ENCODE measurements at regions not wholly inside any gene's neighbourhood (a gene's known extent, or its start where the extent isn't known, plus 50 kb on each side); places are given as distances from the start of the nearest gene placed in this dataset.

- no peak for DNase-seq
These were observed 156.1 kb downstream of the PMP22 start for GRCh38 chr17:15108992-15109391.

- DNase-seq, result no peak
These were observed 158.6 kb downstream of the PMP22 start for GRCh38 chr17:15106540-15106939.

GRCh38 chr17:15103785-15104184, 161.3 kb downstream of the PMP22 start:
- no peak for DNase-seq

DNA sequence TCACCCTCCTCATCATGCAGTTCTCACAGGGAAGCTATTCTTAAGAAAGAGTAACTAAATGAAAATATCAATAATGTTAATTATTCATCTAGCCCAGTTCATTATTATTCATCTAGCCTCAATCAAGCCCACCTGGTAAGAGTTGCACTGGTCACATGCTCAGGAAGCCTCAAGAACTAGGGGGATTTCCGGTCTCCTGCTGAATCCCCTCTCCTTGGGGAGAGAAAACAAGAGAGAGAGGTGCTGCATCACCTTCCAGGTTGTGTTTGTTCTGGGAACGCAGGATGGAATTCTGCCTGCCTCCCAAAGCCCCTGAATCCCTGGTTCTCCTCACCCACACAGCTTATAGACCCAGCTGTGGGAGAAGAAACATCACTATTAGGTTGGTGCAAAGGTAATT, 164.0 kb downstream of the PMP22 start:
- DNase-seq, result no peak

GRCh38 chr17:15096511-15096910, 168.6 kb downstream of the PMP22 start:
- DNase-seq, result no peak

GRCh38 chr17:15095935-15096334, 169.2 kb downstream of the PMP22 start:
- no peak for DNase-seq

- DNase-seq, result no peak
These were observed 172.4 kb downstream of the PMP22 start for GRCh38 chr17:15092762-15093161.

DNA sequence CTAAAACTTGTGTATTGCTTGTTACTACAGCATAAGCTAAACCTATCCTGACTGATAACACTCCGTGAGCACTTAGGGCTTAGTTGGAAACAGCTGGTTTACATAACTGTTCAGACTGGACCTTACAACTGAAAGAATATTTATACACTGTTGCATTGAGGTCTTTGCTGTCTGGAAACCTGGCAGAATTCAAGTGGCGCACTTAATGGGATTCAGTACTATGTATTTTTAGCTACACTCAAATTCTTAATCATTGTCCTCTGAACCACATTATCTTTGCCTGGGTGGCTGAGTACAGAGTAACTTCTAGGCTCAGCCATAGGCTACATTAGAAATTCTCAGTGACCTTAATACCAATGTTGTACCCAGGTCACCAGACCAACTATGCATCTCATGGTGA, 172.9 kb downstream of the PMP22 start:
- no peak for DNase-seq

DNA sequence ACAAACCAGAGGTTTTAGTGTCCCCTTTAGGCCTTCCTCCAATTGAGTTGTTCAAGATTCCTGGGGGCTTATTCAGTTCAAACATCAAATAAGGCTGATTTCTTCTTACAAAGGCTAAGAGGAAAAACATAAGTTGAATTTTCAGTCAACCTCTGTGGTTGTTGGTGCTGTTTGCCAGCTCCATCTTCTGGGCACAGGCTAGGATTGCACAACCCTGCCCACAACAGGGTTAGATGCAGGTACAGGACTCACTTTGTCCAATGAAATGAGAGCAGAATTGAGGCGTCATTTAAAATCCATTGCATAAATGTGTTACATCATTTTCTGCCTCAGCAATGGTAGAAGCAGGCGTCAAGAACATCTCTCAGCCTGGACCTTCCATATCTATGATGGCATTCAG, 173.3 kb downstream of the PMP22 start:
- no peak for DNase-seq

DNA sequence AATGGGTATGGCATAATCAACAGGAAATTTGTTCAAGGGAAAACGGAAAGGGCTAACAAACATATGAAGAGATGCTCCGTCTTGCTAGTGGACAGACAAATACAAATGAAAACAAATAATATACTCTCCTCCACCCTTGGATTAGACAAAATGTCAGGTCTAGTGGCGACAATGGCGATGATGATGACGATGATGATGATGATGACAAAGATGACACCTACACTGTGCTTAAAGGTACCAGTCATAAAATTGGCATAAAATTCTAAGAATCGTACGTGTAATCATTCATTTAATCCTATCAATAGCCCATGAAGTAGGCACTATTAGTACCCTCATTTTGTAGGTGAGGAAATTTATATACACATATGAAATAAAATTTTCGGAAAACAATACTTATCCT, 174.6 kb downstream of the PMP22 start:
- DNase-seq, result no peak

DNA sequence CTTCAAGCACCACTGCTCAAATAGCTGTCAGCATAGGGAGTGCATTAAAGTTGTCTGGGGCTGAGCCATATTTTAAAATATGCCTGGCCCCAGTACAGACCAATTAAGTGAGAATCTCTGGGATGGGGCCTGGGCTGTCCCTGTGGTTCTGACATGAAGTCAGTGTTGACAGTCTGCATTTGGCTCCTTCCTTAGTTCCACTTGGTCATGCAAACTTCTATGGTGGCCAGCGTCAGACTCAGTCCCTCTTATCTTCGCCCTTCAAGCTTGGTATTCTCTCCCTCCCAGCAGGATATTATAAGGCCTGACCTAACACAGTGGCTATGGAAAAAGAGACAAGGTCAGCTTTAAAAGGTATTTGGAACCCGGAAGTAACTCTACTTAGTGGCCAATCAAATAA, 177.2 kb downstream of the PMP22 start:
- DNase-seq, result no peak

GRCh38 chr17:15086776-15087295, 178.3 kb downstream of the PMP22 start:
- no peak for DNase-seq

- no peak for DNase-seq
These were observed 179.0 kb downstream of the PMP22 start for GRCh38 chr17:15085890-15086677.

DNA sequence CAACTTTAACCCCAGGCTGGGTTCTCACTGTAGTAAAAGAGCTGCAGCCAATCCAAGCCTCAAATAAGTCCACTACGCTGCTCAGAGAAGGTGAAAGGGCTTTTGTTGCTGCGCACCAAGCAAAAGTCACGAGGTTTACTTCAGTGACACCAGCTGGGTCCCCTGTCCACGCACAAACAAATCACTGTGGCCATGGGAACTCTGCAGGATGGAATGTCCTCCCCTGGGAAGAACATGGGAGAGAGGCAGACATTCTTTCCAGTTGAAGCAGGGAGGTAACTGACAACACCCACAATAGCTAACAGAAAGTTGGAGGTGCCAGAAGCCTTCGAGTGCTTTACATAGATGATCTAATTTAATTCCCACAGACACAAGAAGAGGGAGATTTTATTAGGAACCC, 181.9 kb downstream of the PMP22 start:
- no peak for DNase-seq

DNA sequence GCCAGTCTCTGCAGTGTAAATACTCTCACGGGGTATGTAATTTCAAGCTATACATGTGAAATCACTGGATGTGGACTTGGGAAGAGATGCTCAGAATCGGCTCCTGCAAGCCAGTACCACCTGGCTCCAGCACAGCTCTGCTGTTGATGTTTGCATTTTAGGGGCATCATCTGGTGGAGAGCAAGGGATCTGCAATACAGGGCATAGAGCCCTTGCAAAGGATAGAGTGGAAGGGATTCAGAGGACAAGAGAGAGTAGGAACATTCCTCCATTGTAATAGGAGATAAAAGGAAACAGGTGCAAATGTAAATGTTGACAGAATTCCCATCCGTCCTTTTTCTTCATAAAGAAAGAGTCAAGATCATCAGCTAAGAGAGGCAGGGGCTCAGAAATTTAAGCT, 184.1 kb downstream of the PMP22 start:
- DNase-seq, result no peak

GRCh38 chr17:15078570-15078969, 186.6 kb downstream of the PMP22 start:
- DNase-seq, result no peak

DNA sequence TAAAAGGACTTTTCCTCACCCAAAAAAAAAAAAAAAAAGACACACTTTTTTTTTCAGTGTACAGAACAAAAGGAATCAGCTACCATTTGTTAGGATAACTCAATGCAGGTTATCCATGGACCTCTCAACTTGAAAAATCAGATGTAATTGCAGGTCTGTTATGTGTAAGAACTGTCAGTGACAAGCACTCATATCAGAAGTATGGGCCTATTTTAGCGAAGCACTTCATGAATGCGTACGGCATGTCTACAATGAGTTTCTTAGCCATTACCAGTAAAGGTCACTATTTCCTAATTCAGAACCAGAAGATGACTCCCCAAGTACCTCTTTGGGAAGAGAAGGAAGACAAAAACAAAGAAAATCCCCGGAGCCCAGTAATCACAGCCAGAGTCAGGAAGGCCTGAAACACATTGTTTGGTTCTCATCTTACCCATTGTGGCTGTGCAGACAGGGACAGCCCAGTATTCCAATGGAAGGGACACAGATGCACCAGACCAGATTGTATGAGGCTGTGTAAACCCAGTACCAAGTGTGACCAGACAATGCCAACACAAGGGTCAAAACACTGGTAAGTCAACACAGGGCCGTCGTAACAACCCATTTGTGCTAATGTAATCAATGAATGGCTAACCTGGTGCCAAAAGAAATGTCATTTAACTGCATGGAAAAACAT, 188.0 kb downstream of the PMP22 start:
- no peak for DNase-seq

DNA sequence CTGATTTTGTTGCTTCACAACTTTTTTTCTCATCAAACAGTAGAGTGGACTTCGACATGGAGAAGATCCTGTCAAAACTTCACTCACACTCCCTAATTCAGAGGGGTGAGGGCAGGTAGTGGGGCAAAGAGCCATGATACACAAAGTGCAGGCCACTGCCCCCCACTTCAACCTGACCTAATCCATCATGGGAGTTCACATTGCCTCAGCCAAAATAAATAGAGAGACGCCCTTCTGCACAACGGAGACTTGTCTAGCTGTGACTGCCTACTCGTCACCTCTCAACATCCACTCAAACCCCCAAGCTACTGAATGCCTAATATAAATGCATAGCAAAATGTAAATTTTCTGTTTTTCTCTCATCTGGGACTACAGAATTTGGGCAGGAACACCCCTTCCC, 213.2 kb downstream of the PMP22 start:
- DNase-seq, result no peak

GRCh38 chr17:15049795-15050160, 215.3 kb downstream of the PMP22 start:
- DNase-seq, result no peak

DNA sequence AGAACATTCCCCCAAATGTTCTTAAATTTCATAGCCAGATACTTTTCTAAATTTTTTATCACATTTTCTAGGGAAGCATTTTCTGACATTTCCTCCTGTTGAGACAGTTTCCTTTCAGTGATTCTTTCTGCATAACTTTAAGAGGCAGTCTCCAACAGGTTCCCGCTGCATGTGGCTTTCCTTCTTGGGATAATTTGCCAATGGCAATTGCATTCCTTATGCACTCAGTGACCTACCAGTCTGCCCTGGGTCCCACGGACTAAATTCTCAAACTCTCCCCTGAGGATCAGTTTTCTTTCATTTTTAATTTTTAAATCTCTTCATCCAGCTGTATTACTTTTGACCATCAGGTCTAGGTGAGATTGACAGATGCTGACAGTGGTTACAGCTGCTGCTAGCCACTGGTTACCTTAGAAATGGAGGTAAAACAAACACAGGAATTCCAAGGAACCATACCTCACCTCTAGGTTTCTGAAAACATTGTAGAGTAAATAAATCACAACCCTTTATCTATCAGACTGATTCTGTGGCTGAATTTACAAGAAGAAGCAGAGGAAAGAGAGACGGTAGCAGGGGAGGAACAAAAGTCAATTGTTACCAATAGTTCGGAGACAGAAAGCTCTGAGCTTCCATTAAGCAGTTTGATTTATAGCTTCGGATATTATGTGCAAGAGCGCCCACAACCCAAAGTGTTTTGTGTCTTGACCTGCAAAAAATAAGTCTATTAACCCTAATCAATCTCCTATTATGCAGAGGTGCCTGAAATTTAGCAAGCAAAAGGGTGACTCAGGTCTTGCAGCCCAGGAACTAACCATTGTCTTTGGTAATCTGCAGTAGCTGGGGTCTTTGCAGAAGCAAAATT, 216.0 kb downstream of the PMP22 start:
- no peak for DNase-seq

GRCh38 chr17:15048381-15048780, 216.7 kb downstream of the PMP22 start:
- no peak for DNase-seq

GRCh38 chr17:15042311-15042710, 222.8 kb downstream of the PMP22 start:
- DNase-seq, result no peak

DNA sequence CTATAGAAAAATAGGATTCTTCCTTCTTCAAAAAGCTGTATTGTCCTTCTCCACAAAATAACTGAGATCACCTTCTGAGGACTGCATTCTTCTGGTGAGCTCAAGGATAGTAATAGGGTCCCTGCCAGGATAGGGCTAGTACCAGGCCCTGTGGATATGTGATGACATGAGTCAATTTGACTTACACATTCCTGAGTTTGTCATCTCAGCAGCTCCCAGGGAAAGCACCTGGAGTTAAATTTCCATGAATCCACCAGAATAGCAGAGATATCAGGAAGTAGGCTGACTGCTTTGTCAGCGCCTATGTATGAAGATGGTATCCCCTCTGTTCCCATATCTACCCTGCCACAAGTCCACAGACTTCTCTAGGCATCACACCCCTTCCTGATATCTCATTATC, 225.8 kb downstream of the PMP22 start:
- DNase-seq, result no peak

DNA sequence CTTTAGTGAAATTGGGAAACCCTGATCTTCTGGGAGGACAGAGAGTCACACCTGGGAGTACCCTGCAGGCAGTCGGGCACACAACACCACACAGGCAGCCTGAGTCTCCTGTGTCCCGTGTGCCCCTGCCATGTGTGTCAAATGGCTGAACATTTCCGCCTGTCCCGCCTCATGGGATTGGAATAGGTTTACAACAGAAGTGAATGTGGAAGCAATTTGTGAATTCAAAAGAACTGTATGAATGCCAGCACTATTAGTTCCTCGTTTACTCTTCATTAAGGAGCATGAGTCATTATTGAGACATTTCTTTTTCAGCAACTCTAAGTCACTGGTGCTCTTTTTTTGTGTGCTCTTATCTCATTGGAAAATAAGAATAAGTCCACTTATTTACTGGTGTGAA, 226.5 kb downstream of the PMP22 start:
- no peak for DNase-seq
